ENCODE measurements at regions not wholly inside any gene's neighbourhood (a gene's known extent, or its start where the extent isn't known, plus 50 kb on each side); places are given as distances from the start of the nearest gene placed in this dataset.

DNA sequence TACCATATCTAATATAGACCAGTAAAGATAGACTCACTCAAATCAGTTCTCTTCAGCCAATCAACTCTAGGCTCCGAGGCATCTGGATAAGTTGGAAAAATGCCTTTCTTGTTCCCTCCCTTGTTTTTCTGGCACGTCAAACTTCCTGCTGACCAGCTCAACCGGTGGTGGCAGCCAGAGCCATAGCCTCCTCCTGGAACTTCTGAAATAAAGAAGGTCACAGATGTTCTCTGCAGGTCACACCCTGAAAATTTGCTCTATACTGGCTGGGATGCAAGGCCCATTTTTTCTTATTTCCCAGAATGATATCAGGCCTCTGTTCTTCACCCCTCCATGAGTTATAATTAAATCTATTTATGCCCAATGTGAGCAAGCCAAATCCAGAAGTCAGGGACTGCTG is 81.9 kb downstream of the BMP4 start:
- no peaks in the 10 kb centered on the region for H3K9me3 ChIP-seq
- no peak overlapping the region for H3K4me3 ChIP-seq
- H3K27me3 ChIP-seq: no peaks in the 10 kb centered on the region
- intact Hi-C loops (cut with DNase I): no loop called here
- no peaks in the 10 kb centered on the region for H3K36me3 ChIP-seq
- no peak for ATAC-seq
- H3K4me1 ChIP-seq: no peaks in the 10 kb centered on the region
- no peak for DNase-seq
- TF ChIP-seq CTCF (IDR thresholded peaks at IDR 0.05): no peak
- no peak overlapping the region for H3K27ac ChIP-seq

DNA sequence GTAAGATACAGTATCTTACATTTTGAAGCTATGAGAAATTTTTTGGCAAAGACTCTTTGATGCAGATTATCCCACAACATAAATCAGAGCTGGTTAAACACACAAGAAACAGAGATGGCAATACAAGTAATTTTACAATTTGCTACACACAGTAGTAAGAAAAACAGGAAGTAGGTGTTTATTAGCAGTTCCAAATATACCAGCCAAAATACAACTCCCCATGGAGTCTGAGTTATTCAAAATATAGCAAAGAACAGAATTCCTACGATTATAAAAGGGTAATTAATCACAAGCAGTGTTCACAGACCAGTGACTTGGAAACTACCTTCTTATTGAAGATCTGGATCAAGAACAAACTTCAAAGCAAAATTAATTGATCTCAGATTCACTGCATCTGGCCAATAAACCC is 83.9 kb downstream of the BMP4 start:
- intact Hi-C loops (cut with DNase I): no loop called here
- Histone ChIP-seq H3K36me3 (no peaks in the 10 kb centered on the region), H3K4me3 (no peak overlapping the region), H3K27me3 (no peaks in the 10 kb centered on the region), H3K4me1 (no peaks in the 10 kb centered on the region), H3K27ac (no peak overlapping the region), H3K9me3 (peaks cover 0 to 3% of the 10 kb centered on the region in 2 donors)
- DNase-seq (peak in 1 of 4 donors; percentile 45), ATAC-seq (no peak)
- TF ChIP-seq CTCF (IDR thresholded peaks at IDR 0.05): no peak

DNA sequence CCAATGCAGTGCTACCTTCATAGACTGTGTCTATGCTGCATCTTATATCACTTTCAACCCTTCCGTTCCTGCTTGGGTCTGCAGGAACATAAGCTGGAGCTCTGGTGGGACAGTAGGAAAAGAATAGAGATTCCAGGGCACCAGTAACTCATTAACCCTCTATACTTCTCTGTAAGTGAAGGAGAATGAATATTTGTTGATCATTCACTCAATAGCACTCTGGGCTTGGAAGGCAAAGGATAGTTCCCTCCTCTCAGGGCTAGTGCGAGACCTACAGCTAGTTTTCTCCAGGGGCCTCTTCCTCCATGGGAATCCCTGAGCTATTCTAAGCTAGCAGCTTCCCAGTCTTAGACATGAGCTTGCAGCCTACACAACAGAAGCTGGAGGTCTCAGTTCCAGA is 84.7 kb downstream of the BMP4 start:
- H3K4me3 ChIP-seq: no peak overlapping the region
- ATAC-seq (no peak), DNase-seq (no peak)
- H3K9me3 ChIP-seq: peaks cover 0 to 3% of the 10 kb centered on the region in 2 donors
- intact Hi-C loops (cut with DNase I): no loop called here
- H3K4me1 ChIP-seq: no peaks in the 10 kb centered on the region
- no peaks in the 10 kb centered on the region for H3K27me3 ChIP-seq
- no peaks in the 10 kb centered on the region for H3K36me3 ChIP-seq
- no peak overlapping the region for H3K27ac ChIP-seq
- no peak for TF ChIP-seq CTCF (IDR thresholded peaks at IDR 0.05)

GRCh38 chr14:53871011-53871410 is 85.6 kb downstream of the BMP4 start:
- no peak for DNase-seq
- no peak for TF ChIP-seq CTCF (IDR thresholded peaks at IDR 0.05)
- Histone ChIP-seq H3K27me3 (no peaks in the 10 kb centered on the region), H3K27ac (no peak overlapping the region), H3K4me1 (no peaks in the 10 kb centered on the region), H3K36me3 (no peaks in the 10 kb centered on the region), H3K9me3 (peaks cover 0 to 3% of the 10 kb centered on the region in 2 donors), H3K4me3 (no peak overlapping the region)
- peak; percentile 12 for ATAC-seq
- intact Hi-C loops (cut with DNase I): no loop called here

DNA sequence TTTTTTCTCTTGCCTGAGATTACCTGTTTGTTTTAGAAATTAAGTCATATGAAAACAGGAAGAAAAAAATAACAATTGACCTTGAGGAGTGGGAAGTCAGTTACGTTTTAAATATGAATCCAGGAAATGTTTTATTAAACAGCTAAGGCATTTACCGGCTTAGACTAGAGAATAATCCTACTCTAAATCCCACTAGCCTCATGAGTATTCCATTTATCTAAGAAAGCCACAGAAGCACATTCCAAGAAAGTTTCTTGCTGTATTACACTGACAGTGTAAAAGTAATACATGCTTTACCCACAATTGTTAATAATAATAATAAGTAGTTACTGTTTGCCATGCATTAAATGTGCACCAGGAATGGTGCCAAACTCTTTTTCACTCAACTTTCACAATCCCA is 90.9 kb downstream of the BMP4 start:
- Histone ChIP-seq H3K27ac (no peak overlapping the region), H3K9me3 (peaks cover 0 to 3% of the 10 kb centered on the region in 2 donors), H3K4me3 (no peak overlapping the region), H3K4me1 (no peaks in the 10 kb centered on the region), H3K27me3 (no peaks in the 10 kb centered on the region), H3K36me3 (no peaks in the 10 kb centered on the region)
- DNase-seq (no peak), ATAC-seq (no peak)
- TF ChIP-seq CTCF (IDR thresholded peaks at IDR 0.05): no peak
- intact Hi-C loops (cut with DNase I): no loop called here

Measured in left lung (tissue), 4 donors.